Stimulated activated naive CD4-positive, alpha-beta T cell (primary cell): ENCODE measurements at regions not wholly inside any gene's neighbourhood (a gene's known extent, or its start where the extent isn't known, plus 50 kb on each side); places are given as distances from the start of the nearest gene placed in this dataset.

ENCODE experiments used
- DNase-seq, 6 experiments: peaks; one replicate each; lab custom pipeline; 2025; lab: John Stamatoyannopoulos, UW

GRCh38 chr4:125062115-125063050, 252.4 kb upstream of the FAT4 start:
- no peak for DNase-seq

- DNase-seq: no peak
Observed at GRCh38 chr4:125060376-125060775, 254.4 kb upstream of the FAT4 start.

GRCh38 chr4:125049711-125050110, 265.0 kb upstream of the FAT4 start:
- no peak for DNase-seq

GRCh38 chr4:125045311-125045710, 269.4 kb upstream of the FAT4 start:
- DNase-seq: no peak

GRCh38 chr4:125044886-125045285, 269.9 kb upstream of the FAT4 start:
- no peak for DNase-seq

GRCh38 chr4:125043486-125043885, 271.3 kb upstream of the FAT4 start:
- no peak for DNase-seq

GRCh38 chr4:125042041-125042440, 272.7 kb upstream of the FAT4 start:
- no peak for DNase-seq

- no peak for DNase-seq
Observed at GRCh38 chr4:125041372-125041930, 273.3 kb upstream of the FAT4 start.

- no peak for DNase-seq
Observed at GRCh38 chr4:125039550-125039949, 275.2 kb upstream of the FAT4 start.

GRCh38 chr4:125022855-125023501, 291.8 kb upstream of the FAT4 start:
- no peak for DNase-seq

GRCh38 chr4:125021189-125021588, 293.6 kb upstream of the FAT4 start:
- no peak for DNase-seq

- no peak for DNase-seq
Observed at GRCh38 chr4:125020089-125021034, 294.4 kb upstream of the FAT4 start.

GRCh38 chr4:125016892-125017299, 297.9 kb upstream of the FAT4 start:
- no peak for DNase-seq

GRCh38 chr4:125013891-125014290, 300.9 kb upstream of the FAT4 start:
- DNase-seq: no peak

GRCh38 chr4:125011646-125012045, 299.1 kb upstream of the ANKRD50 start:
- no peak for DNase-seq

- DNase-seq: no peak
Observed at GRCh38 chr4:125010796-125011503, 298.4 kb upstream of the ANKRD50 start.

- no peak for DNase-seq
Observed at GRCh38 chr4:125008676-125009075, 296.1 kb upstream of the ANKRD50 start.

- DNase-seq: no peak
Observed at GRCh38 chr4:125004676-125005075, 292.1 kb upstream of the ANKRD50 start.

GRCh38 chr4:125003840-125004239, 291.3 kb upstream of the ANKRD50 start:
- no peak for DNase-seq

GRCh38 chr4:124997991-124998390, 285.5 kb upstream of the ANKRD50 start:
- no peak for DNase-seq

GRCh38 chr4:124997124-124997523, 284.6 kb upstream of the ANKRD50 start:
- no peak for DNase-seq
